Vagina (tissue), 2 donors: ENCODE measurements at regions not wholly inside any gene's neighbourhood (a gene's known extent, or its start where the extent isn't known, plus 50 kb on each side); places are given as distances from the start of the nearest gene placed in this dataset.

Experiments
- DNase-seq, 2 donors: peaks; one replicate each; pipeline ENCODE4 v3.0.0-alpha.2; 2017; ENCODE audit errors: extremely low spot score in 2 of 2
- H3K27ac ChIP-seq: fragments of 200-600 bp; sonication (generic); one replicate; pipeline ENCODE4 v1.5.1; 2019
- H3K27me3 ChIP-seq: fragments of 200-600 bp; sonication (generic); one replicate; pipeline ENCODE4 v1.5.1; 2019
- H3K36me3 ChIP-seq, 2 donors: fragments of 200-600 bp; sonication (generic); one replicate each; pipeline ENCODE4 v1.5.1; 2017 to 2019
- H3K4me1 ChIP-seq: fragments of 200-600 bp; sonication (generic); one replicate; pipeline ENCODE4 v1.5.1; 2019
- H3K4me3 ChIP-seq, 2 donors: fragments of 200-600 bp; sonication (generic); 1 replicate in 1 of 2; 2 replicates in 1 of 2; pipeline ENCODE4 v1.5.1; 2016 to 2019
- H3K9me3 ChIP-seq: fragments of 200-600 bp; sonication (generic); one replicate; pipeline ENCODE4 v1.5.1; 2019
- POLR2A ChIP-seq, 2 donors: fragments of 450-650 bp; IDR thresholded peaks; one replicate each; pipeline ENCODE4 v1.6.1; 2017; ENCODE audit warnings: antibody characterized with exemption in 2 of 2, mild to moderate bottlenecking in 2 of 2, moderate library complexity in 2 of 2
- POLR2AphosphoS5 ChIP-seq, 2 donors: sonication (generic); formaldehyde crosslinking; IDR thresholded peaks; one replicate each; pipeline ENCODE4 v1.9.0; 2017; ENCODE audit warnings: antibody characterized with exemption in 2 of 2, mild to moderate bottlenecking in 2 of 2, low read depth in 1 of 2; ENCODE audit not compliant: insufficient read depth in 1 of 2
- intact Hi-C: fragments of 100-400 bp; cut with DNase I; formaldehyde crosslinking; loops from one replicate; pipeline ENCODE4 v1.15.1; 2023
- TF ChIP-seq, protein P1 (sequence below), 3 experiments: fragments of 450-650 bp in 2 of 3; fragments of 200-600 bp in 1 of 3; sonication (generic) in 1 of 3; IDR thresholded peaks; one replicate each; pipeline ENCODE4 v1.5.1; 2017 to 2019; ENCODE audit warnings: antibody characterized with exemption in 3 of 3, mild to moderate bottlenecking in 2 of 3, moderate library complexity in 2 of 3

DNA sequence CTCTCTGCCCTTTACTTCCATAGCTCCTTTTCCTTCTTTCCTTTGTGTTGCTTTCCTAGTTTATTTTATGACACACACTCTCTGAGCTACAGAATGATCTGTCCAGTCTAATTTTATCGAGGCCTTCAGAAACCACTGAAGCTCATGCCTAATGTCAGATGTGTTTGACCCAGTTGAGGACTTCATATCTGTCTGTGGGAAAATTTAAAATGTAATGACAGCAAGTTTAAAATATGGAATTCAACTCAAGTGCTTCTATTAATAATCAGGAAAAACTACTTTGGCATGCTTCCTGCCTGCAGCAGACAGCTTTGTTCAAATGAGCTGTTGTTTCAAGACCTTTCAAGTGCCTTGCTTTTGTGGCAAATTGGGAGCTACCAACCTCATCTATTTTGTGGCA, 261.8 kb upstream of the MTNR1B start:
- H3K27ac ChIP-seq: no peak overlapping the region
- no peaks in the 10 kb centered on the region for H3K36me3 ChIP-seq
- no peaks in the 10 kb centered on the region for H3K27me3 ChIP-seq
- intact Hi-C loops: no loop called here
- no peak overlapping the region for H3K4me3 ChIP-seq
- DNase-seq: no peak
- no peak for TF ChIP-seq POLR2AphosphoS5 (IDR thresholded peaks at IDR 0.05; ENCODE audit: insufficient read depth in 1 of 2, low read depth in 1 of 2)
- no peak for TF ChIP-seq POLR2A (IDR thresholded peaks at IDR 0.05)
- TF ChIP-seq, protein P1, sequence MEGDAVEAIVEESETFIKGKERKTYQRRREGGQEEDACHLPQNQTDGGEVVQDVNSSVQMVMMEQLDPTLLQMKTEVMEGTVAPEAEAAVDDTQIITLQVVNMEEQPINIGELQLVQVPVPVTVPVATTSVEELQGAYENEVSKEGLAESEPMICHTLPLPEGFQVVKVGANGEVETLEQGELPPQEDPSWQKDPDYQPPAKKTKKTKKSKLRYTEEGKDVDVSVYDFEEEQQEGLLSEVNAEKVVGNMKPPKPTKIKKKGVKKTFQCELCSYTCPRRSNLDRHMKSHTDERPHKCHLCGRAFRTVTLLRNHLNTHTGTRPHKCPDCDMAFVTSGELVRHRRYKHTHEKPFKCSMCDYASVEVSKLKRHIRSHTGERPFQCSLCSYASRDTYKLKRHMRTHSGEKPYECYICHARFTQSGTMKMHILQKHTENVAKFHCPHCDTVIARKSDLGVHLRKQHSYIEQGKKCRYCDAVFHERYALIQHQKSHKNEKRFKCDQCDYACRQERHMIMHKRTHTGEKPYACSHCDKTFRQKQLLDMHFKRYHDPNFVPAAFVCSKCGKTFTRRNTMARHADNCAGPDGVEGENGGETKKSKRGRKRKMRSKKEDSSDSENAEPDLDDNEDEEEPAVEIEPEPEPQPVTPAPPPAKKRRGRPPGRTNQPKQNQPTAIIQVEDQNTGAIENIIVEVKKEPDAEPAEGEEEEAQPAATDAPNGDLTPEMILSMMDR (IDR thresholded peaks at IDR 0.05): no peak
- no peaks in the 10 kb centered on the region for H3K9me3 ChIP-seq
- no peaks in the 10 kb centered on the region for H3K4me1 ChIP-seq

DNA sequence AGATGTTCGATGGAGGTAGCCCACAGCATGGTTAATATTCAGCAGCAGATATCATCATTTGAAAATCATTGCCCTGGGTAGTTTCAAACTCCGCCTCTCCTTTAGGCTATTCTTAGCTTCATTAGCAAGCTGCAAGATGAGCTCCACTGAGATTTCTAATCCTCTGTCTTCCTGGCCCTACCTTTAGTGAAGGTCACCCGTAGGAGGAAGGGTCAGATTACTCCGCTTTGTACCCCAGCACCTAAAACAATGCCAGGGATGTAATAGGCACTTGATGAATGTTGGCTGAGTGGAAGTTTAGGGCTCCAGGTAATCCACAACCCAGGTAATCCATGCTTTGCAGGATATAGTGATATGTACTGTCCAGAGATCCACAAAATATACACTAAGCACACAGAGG, 260.1 kb upstream of the MTNR1B start:
- DNase-seq: no peak
- no peaks in the 10 kb centered on the region for H3K27me3 ChIP-seq
- intact Hi-C loops: no loop called here
- no peaks in the 10 kb centered on the region for H3K9me3 ChIP-seq
- no peak overlapping the region for H3K4me3 ChIP-seq
- H3K4me1 ChIP-seq: no peaks in the 10 kb centered on the region
- no peaks in the 10 kb centered on the region for H3K36me3 ChIP-seq
- TF ChIP-seq POLR2AphosphoS5 (IDR thresholded peaks at IDR 0.05; ENCODE audit: insufficient read depth in 1 of 2, low read depth in 1 of 2): no peak
- TF ChIP-seq POLR2A (IDR thresholded peaks at IDR 0.05): no peak
- TF ChIP-seq, protein P1 (IDR thresholded peaks at IDR 0.05): no peak
- H3K27ac ChIP-seq: no peak overlapping the region

DNA sequence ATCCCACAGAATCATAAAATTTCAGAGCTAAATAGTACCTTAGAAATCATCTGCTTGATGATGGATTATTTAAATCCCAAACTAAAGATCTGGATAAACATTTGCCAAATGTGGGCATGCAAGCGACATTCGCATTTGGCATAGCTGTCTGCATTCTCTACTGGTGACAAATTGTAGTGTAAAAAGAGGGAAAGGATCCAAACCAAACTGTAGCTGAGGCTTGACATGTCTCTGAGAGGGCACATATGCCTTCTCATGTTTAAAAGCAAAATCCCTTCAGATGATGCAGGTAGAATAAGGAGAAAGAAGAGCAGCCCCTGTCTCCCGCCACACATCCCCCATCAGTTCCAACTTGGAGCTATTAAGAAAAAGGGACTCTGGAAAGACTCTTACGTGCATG, 257.5 kb upstream of the MTNR1B start:
- Histone ChIP-seq H3K27me3 (no peaks in the 10 kb centered on the region), H3K4me1 (no peaks in the 10 kb centered on the region), H3K36me3 (no peaks in the 10 kb centered on the region), H3K9me3 (no peaks in the 10 kb centered on the region), H3K4me3 (no peak overlapping the region), H3K27ac (no peak overlapping the region)
- TF ChIP-seq, protein P1 (IDR thresholded peaks at IDR 0.05): no peak
- TF ChIP-seq POLR2AphosphoS5 (IDR thresholded peaks at IDR 0.05; ENCODE audit: insufficient read depth in 1 of 2, low read depth in 1 of 2) (no peak), POLR2A (IDR thresholded peaks at IDR 0.05) (no peak)
- no peak for DNase-seq
- intact Hi-C loops: no loop called here

DNA sequence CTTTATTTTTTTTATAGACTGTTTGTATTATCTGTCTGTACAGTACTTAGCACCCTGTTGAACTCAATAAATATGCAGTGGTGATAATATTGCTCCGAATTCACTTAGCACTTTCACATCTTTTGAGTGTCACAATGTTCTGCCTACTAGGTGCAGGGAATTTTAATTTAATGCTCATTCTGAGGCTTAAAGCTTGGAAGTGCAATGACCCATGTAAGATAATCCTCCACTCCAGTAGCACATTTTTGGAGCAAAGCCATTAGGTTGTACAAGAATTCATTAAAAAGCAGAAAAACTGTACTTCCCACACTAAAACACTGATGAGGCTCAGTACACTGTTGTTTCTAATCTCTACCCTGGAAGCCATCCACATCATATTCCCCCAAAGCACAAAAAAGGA, 255.3 kb upstream of the MTNR1B start:
- intact Hi-C loops: no loop called here
- TF ChIP-seq POLR2AphosphoS5 (IDR thresholded peaks at IDR 0.05; ENCODE audit: insufficient read depth in 1 of 2, low read depth in 1 of 2) (no peak), POLR2A (IDR thresholded peaks at IDR 0.05) (no peak)
- H3K36me3 ChIP-seq: no peaks in the 10 kb centered on the region
- H3K9me3 ChIP-seq: no peaks in the 10 kb centered on the region
- H3K4me3 ChIP-seq: no peak overlapping the region
- no peaks in the 10 kb centered on the region for H3K4me1 ChIP-seq
- no peaks in the 10 kb centered on the region for H3K27me3 ChIP-seq
- no peak overlapping the region for H3K27ac ChIP-seq
- DNase-seq: no peak

DNA sequence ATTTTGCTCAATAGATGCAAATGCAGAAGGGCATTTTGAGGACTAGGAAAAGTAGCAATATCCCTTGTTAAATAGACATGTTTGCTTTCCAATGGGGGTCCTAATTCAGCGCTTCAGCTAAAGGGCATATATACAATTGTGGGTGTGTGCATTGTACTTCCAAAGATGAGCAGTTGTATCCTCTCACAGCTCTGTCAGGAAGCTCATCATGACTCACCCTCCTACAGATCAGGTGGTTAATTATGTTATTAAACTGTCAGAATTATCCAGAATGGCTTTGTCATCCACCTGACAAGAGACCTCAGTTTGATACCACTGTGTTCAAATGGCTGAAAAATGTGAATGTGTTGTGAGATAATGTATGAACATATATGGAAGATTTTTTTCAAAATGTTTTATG, 252.2 kb upstream of the MTNR1B start:
- no peaks in the 10 kb centered on the region for H3K4me1 ChIP-seq
- intact Hi-C loops: no loop called here
- no peak for DNase-seq
- H3K27me3 ChIP-seq: no peaks in the 10 kb centered on the region
- no peak overlapping the region for H3K27ac ChIP-seq
- TF ChIP-seq, protein P1 (IDR thresholded peaks at IDR 0.05): no peak
- TF ChIP-seq POLR2AphosphoS5 (IDR thresholded peaks at IDR 0.05; ENCODE audit: insufficient read depth in 1 of 2, low read depth in 1 of 2): no peak
- TF ChIP-seq POLR2A (IDR thresholded peaks at IDR 0.05): no peak
- no peaks in the 10 kb centered on the region for H3K9me3 ChIP-seq
- H3K36me3 ChIP-seq: no peaks in the 10 kb centered on the region
- H3K4me3 ChIP-seq: no peak overlapping the region

DNA sequence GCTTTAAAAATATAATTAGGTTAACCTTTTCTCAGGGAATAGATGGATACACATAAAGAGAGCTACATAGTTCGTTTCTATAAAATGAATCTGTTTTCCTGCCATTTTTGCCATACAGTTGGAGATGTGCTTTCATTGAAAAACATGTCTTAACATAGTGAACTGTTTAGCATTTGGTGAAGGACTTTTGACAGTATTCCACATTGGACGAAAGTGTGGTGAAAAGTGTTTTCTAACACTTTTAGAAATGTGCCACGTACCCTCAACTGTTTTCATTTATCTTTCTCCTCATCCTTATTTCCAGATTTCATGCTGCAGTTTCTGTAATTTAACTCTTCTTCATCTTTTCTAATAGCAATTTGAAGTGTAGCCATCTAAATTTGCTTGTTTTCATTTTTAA, 249.1 kb upstream of the MTNR1B start:
- TF ChIP-seq, protein P1 (IDR thresholded peaks at IDR 0.05): no peak
- no peak for TF ChIP-seq POLR2AphosphoS5 (IDR thresholded peaks at IDR 0.05; ENCODE audit: insufficient read depth in 1 of 2, low read depth in 1 of 2)
- TF ChIP-seq POLR2A (IDR thresholded peaks at IDR 0.05): no peak
- intact Hi-C loops: no loop called here
- Histone ChIP-seq H3K27me3 (no peaks in the 10 kb centered on the region), H3K4me1 (no peaks in the 10 kb centered on the region), H3K27ac (no peak overlapping the region), H3K4me3 (no peak overlapping the region), H3K36me3 (no peaks in the 10 kb centered on the region), H3K9me3 (no peaks in the 10 kb centered on the region)
- no peak for DNase-seq
